ENCODE measurements at regions not wholly inside any gene's neighbourhood (a gene's known extent, or its start where the extent isn't known, plus 50 kb on each side); places are given as distances from the start of the nearest gene placed in this dataset.
"Not testable (repeated sequence)": the region's sequence is repeated elsewhere in the genome, so short reads cannot be mapped to it uniquely, and the experiment has no call there.

GRCh38 chr9:29118555-29118954 is 1545.3 kb upstream of the C9orf72 start:
- H3K4me3 Mint-ChIP-seq, result no peak overlapping the region
- peaks cover 0 to 10% (median 4%) of the 10 kb centered on the region in 3 donors for H3K9me3 Mint-ChIP-seq
- no peaks in the 10 kb centered on the region for H3K27me3 Mint-ChIP-seq
- H3K36me3 Mint-ChIP-seq, result peaks cover 3% of the 10 kb centered on the region
- no peak overlapping the region for H3K27ac Mint-ChIP-seq
- no peaks in the 10 kb centered on the region for H3K4me1 Mint-ChIP-seq

DNA sequence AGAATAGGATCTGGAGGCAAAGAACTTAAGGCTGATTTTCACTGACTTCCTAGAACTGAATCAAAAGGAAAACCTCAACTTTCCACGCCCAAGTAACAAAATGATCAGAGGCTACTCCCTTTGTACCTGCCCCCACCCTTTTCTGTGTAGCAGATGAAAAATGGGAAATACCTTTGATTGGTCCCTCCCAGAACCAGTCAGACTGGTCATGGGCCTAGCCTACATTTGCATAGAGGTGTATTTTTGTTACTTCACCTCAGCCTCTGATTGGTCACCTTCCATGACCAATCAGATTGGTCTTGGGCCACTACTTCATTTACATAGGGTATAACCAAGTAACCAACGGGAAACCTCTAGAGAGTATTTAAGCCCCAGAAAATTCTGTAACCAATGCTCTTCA is 1553.5 kb upstream of the C9orf72 start:
- Mint-ChIP-seq H3K27ac (no peak overlapping the region), H3K36me3 (no peaks in the 10 kb centered on the region), H3K4me1 (no peaks in the 10 kb centered on the region), H3K9me3 (peaks cover 6 to 31% (median 10%) of the 10 kb centered on the region in 3 donors), H3K4me3 (no peak overlapping the region), H3K27me3 (no peaks in the 10 kb centered on the region)

GRCh38 chr9:29129763-29130162 is 1556.5 kb upstream of the C9orf72 start:
- peaks cover 7 to 30% (median 10%) of the 10 kb centered on the region in 3 donors for H3K9me3 Mint-ChIP-seq
- no peaks in the 10 kb centered on the region for H3K27me3 Mint-ChIP-seq
- no peak overlapping the region for H3K4me3 Mint-ChIP-seq
- no peaks in the 10 kb centered on the region for H3K4me1 Mint-ChIP-seq
- no peak overlapping the region for H3K27ac Mint-ChIP-seq
- H3K36me3 Mint-ChIP-seq, result no peaks in the 10 kb centered on the region

DNA sequence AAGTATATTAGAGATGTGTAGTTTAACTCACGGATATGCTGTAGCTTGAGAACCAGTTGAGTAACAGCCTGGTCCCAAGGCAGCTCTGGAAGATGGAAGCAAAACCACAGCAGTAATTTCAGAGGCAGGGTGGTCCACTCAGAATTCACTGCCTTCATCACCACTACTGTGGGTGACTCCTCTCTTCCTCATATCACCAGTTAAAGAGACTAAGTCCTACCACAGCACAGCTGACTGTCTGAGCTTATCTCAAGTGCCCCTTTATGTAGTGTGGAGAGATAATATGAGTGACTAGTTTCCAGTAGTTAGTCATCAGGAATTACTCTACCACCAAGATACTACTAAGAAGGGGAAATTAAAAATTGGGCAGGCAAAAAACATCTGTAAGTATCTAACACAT is 1571.2 kb upstream of the C9orf72 start:
- no peaks in the 10 kb centered on the region for H3K27me3 Mint-ChIP-seq
- H3K4me3 Mint-ChIP-seq, result no peak overlapping the region
- H3K9me3 Mint-ChIP-seq, result peaks cover 2 to 4% (median 3%) of the 10 kb centered on the region in 3 donors
- H3K27ac Mint-ChIP-seq, result no peak overlapping the region
- no peaks in the 10 kb centered on the region for H3K4me1 Mint-ChIP-seq
- no peaks in the 10 kb centered on the region for H3K36me3 Mint-ChIP-seq

- Mint-ChIP-seq H3K36me3 (peaks cover 1% of the 10 kb centered on the region), H3K4me1 (no peaks in the 10 kb centered on the region), H3K4me3 (no peak overlapping the region), H3K27ac (no peak overlapping the region), H3K27me3 (no peaks in the 10 kb centered on the region), H3K9me3 (peaks cover 0 to 4% (median 1%) of the 10 kb centered on the region in 3 donors)
These were observed 1577.3 kb upstream of the C9orf72 start for GRCh38 chr9:29150606-29151005.

GRCh38 chr9:29160763-29161353 is 1587.6 kb upstream of the C9orf72 start:
- Mint-ChIP-seq H3K27ac (no peak overlapping the region), H3K9me3 (peaks cover 0 to 9% (median 1%) of the 10 kb centered on the region in 3 donors), H3K36me3 (no peaks in the 10 kb centered on the region), H3K4me3 (no peak overlapping the region), H3K27me3 (no peaks in the 10 kb centered on the region), H3K4me1 (no peaks in the 10 kb centered on the region)

GRCh38 chr9:29174136-29174535 is 1600.9 kb upstream of the C9orf72 start:
- Mint-ChIP-seq H3K9me3 (peaks cover 0 to 2% (median 2%) of the 10 kb centered on the region in 3 donors), H3K4me3 (no peak overlapping the region), H3K4me1 (no peaks in the 10 kb centered on the region), H3K27ac (no peak overlapping the region), H3K36me3 (no peaks in the 10 kb centered on the region), H3K27me3 (no peaks in the 10 kb centered on the region)

DNA sequence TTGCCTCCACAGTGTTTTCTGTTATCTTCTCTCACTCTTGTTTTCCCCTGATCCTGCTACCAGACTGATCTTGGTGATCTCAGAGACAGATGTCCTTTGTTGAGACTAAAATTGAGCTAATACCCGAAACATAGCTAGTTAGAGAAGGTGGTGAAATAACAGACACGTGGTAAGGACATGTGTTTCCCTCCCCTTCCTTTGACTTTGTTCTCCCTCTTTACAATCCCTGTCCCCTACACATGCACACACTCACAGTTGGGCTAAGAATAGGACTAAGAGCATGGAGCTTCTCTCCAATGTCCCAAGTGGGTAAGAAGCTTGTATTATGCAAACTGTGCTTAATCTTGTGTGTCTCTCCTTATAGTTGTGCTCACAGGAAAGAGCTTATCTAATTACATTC is 1603.0 kb upstream of the C9orf72 start:
- Mint-ChIP-seq H3K36me3 (no peaks in the 10 kb centered on the region), H3K4me1 (no peaks in the 10 kb centered on the region)

DNA sequence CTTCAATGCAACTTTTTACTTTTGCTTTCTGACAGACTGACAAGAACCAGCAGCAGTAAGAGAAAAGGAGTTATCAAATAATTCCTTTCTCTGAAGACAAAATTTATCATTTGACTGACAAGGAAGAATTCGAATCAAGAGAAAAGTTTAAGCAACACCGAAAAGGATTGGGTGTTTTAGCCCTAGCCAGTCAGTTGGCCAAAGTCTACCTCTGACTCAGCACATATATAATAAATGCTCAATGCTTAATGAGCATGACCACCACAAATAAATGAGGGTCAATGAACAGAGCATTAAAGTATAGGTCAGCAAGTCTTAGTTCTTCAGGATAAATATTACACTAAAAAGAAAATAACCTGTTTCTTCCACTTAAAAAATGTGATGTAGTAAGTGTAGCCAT is 1603.5 kb upstream of the C9orf72 start:
- no peaks in the 10 kb centered on the region for H3K9me3 Mint-ChIP-seq
- H3K27me3 Mint-ChIP-seq, result no peaks in the 10 kb centered on the region
- no peak overlapping the region for H3K27ac Mint-ChIP-seq
- no peak overlapping the region for H3K4me3 Mint-ChIP-seq
- no peaks in the 10 kb centered on the region for H3K4me1 Mint-ChIP-seq
- no peaks in the 10 kb centered on the region for H3K36me3 Mint-ChIP-seq

More for the DNA sequence above, 1603.0 kb upstream of the C9orf72 start:
- Mint-ChIP-seq H3K27ac (no peak overlapping the region), H3K9me3 (no peaks in the 10 kb centered on the region), H3K4me3 (no peak overlapping the region), H3K27me3 (no peaks in the 10 kb centered on the region)

- Mint-ChIP-seq H3K4me3 (no peak overlapping the region), H3K4me1 (no peaks in the 10 kb centered on the region), H3K27ac (no peak overlapping the region), H3K36me3 (no peaks in the 10 kb centered on the region), H3K27me3 (no peaks in the 10 kb centered on the region), H3K9me3 (peaks cover 0 to 3% (median 0%) of the 10 kb centered on the region in 3 donors)
These were observed 1610.7 kb upstream of the C9orf72 start for GRCh38 chr9:29183971-29184370.

GRCh38 chr9:29188771-29189170 is 1615.5 kb upstream of the C9orf72 start:
- H3K4me3 Mint-ChIP-seq, H3K27ac Mint-ChIP-seq, H3K9me3 Mint-ChIP-seq, H3K27me3 Mint-ChIP-seq, H3K4me1 Mint-ChIP-seq, H3K36me3 Mint-ChIP-seq: not testable (repeated sequence)

DNA sequence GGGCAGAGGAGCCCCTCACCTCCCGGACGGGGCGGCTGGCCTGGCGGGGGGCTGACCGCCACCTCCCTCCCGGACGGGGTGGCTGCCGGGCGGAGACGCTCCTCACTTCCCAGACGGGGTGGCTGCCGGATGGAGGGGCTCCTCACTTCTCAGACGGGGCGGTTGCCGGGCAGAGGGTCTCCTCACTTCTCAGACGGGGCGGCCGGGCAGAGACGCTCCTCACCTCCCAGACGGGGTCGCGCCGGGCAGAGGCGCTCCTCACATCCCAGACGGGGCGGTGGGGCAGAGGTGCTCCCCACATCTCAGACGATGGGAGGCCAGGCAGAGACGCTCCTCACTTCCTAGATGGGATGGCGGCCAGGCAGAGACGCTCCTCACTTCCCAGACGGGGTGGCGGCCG is 1615.9 kb upstream of the C9orf72 start:
- not testable (repeated sequence) for H3K27ac Mint-ChIP-seq, H3K9me3 Mint-ChIP-seq, H3K4me1 Mint-ChIP-seq, H3K36me3 Mint-ChIP-seq, H3K4me3 Mint-ChIP-seq, H3K27me3 Mint-ChIP-seq

DNA sequence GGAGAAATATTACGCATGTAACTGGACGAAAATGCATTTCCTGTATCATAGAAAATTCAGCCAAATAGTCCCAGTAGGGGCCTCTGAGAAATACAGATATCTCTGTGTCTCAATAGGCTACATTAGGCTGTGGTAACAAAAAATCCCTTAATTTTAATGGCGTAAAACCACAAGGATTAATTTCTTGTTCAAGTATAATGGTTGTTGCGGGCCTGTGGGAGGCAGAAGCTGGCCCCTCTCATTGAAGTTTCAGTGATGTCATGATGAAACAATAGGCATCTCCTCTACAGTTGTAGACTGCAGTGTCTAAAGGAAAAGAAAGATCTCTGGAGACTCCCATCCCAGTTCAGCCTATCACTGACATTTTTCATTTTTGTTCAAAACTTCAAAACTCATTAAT is 1625.6 kb upstream of the C9orf72 start:
- Mint-ChIP-seq H3K9me3 (peaks cover 0 to 4% (median 2%) of the 10 kb centered on the region in 3 donors), H3K4me1 (no peaks in the 10 kb centered on the region), H3K27me3 (no peaks in the 10 kb centered on the region), H3K36me3 (no peaks in the 10 kb centered on the region), H3K4me3 (no peak overlapping the region), H3K27ac (no peak overlapping the region)

DNA sequence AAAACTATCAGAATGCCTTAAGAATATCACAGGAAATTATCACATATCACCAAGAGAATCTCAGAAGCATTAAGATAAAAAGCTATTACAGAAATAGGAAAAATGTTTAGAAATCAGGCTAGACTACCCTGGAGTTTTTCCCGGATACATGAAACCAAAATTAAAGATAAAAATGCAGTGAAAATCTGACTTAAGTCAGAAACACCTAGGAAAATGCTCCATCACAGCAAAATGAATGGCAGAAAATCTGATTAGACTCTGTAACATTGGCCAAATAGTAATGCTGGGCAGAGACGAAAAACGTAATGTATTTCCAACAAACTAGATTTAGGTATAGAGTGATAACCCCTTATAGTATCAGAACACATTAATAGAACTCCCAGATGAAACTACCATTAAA is 1626.7 kb upstream of the C9orf72 start:
- H3K9me3 Mint-ChIP-seq, result peaks cover 0 to 4% (median 2%) of the 10 kb centered on the region in 3 donors
- H3K27ac Mint-ChIP-seq, result no peak overlapping the region
- no peaks in the 10 kb centered on the region for H3K4me1 Mint-ChIP-seq
- no peaks in the 10 kb centered on the region for H3K36me3 Mint-ChIP-seq
- H3K4me3 Mint-ChIP-seq, result no peak overlapping the region
- H3K27me3 Mint-ChIP-seq, result no peaks in the 10 kb centered on the region

DNA sequence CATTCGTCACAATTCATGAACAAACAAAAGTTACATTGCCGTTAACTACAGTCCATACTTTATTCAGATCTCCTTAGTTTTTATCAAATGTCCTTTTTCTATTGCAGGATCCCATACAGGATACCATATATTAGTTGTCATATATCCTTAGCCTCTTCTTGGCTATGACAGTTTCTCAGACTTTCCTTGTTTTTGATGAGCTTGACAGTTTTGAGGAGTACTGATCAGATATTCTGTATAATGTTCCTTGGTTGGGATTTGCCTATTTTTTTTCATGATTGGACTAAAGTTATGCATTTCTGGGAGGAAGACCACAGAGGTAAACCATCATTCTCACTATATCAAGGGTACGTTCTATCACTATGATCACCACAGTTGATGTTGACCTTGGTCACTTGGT is 1627.4 kb upstream of the C9orf72 start:
- no peak overlapping the region for H3K4me3 Mint-ChIP-seq
- no peaks in the 10 kb centered on the region for H3K27me3 Mint-ChIP-seq
- peaks cover 0 to 4% (median 2%) of the 10 kb centered on the region in 3 donors for H3K9me3 Mint-ChIP-seq
- H3K36me3 Mint-ChIP-seq, result no peaks in the 10 kb centered on the region
- no peaks in the 10 kb centered on the region for H3K4me1 Mint-ChIP-seq
- no peak overlapping the region for H3K27ac Mint-ChIP-seq

GRCh38 chr9:29203244-29203930 is 1630.1 kb upstream of the C9orf72 start:
- Mint-ChIP-seq H3K27ac (no peak overlapping the region), H3K9me3 (peaks cover 0 to 3% (median 2%) of the 10 kb centered on the region in 3 donors), H3K4me3 (no peak overlapping the region), H3K4me1 (no peaks in the 10 kb centered on the region), H3K27me3 (no peaks in the 10 kb centered on the region), H3K36me3 (no peaks in the 10 kb centered on the region)

Measured in IgD-negative memory B cell (primary cell).